ENCODE measurements at regions not wholly inside any gene's neighbourhood (a gene's known extent, or its start where the extent isn't known, plus 50 kb on each side); places are given as distances from the start of the nearest gene placed in this dataset.

- TF ChIP-seq EP300 (IDR thresholded peaks at IDR 0.05; ENCODE audit: borderline replicate concordance in 1 of 2, low read depth in 2 of 2, low read length in 2 of 2) (no peak), SP1 (IDR thresholded peaks at IDR 0.05; ENCODE audit: low read depth, low read length) (no peak), MAX (IDR thresholded peaks at IDR 0.05) (no peak), ZNF274 (IDR thresholded peaks at IDR 0.05; ENCODE audit: borderline replicate concordance, extremely low read depth, low read length) (no peak), RFX5 (IDR thresholded peaks at IDR 0.05; ENCODE audit: borderline replicate concordance, low read depth, low read length) (no peak), SP4 (IDR thresholded peaks at IDR 0.05; ENCODE audit: low read length) (no peak), HDAC6 (IDR thresholded peaks at IDR 0.05; ENCODE audit: low read depth, low read length) (no peak), POLR2A (IDR thresholded peaks at IDR 0.05; ENCODE audit: control extremely low read depth in 1 of 2, low read depth in 2 of 2, low read length in 2 of 2) (no peak)
- TF ChIP-seq, protein P1, sequence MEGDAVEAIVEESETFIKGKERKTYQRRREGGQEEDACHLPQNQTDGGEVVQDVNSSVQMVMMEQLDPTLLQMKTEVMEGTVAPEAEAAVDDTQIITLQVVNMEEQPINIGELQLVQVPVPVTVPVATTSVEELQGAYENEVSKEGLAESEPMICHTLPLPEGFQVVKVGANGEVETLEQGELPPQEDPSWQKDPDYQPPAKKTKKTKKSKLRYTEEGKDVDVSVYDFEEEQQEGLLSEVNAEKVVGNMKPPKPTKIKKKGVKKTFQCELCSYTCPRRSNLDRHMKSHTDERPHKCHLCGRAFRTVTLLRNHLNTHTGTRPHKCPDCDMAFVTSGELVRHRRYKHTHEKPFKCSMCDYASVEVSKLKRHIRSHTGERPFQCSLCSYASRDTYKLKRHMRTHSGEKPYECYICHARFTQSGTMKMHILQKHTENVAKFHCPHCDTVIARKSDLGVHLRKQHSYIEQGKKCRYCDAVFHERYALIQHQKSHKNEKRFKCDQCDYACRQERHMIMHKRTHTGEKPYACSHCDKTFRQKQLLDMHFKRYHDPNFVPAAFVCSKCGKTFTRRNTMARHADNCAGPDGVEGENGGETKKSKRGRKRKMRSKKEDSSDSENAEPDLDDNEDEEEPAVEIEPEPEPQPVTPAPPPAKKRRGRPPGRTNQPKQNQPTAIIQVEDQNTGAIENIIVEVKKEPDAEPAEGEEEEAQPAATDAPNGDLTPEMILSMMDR (IDR thresholded peaks at IDR 0.05; ENCODE audit: control extremely low read depth in 1 of 3, insufficient read depth in 1 of 3, low read depth in 1 of 3, low read length in 3 of 3): no peak
These were observed 59.6 kb upstream of the CDH2 start for GRCh38 chr18:28236487-28236886.
